HCT116 (cell line): ENCODE measurements at regions not wholly inside any gene's neighbourhood (a gene's known extent, or its start where the extent isn't known, plus 50 kb on each side); places are given as distances from the start of the nearest gene placed in this dataset.

Experiments
- ATAC-seq: fragments of 200-7000 bp; cut with Tn5 transposase; 2 replicates; pipeline ENCODE4 v1.9.1; 2020; ENCODE audit warnings: mild to moderate bottlenecking, moderate library complexity
- BruUV-seq: library from RNA; stranded (reverse); fragments of 400-500 nt; replicated peaks from 2 replicates; lab custom pipeline; 2021; lab: Mats Ljungman, UMichigan
- CTCF ChIA-PET: fragments of 300-600 bp; sonication (Branson Sonifier 250); formaldehyde crosslinking; loops from one replicate; lab custom pipeline; 2021; ENCODE audit warnings: antibody characterized with exemption; lab: Charles Lee
- POLR2A ChIA-PET: fragments of 300-600, 350-600 bp; sonication (Branson Sonifier 250); formaldehyde crosslinking; loops from one replicate; lab custom pipeline; 2021; ENCODE audit warnings: antibody characterized with exemption; lab: Charles Lee
- RAD21 ChIA-PET, 2 experiments: fragments of 300-600 bp; sonication (Branson Sonifier 250); formaldehyde crosslinking; loops; one replicate each; lab custom pipeline; 2023; ENCODE audit warnings: low total read pairs in 2 of 2; ENCODE audit not compliant: uncharacterized antibody in 2 of 2, unreplicated experiment in 2 of 2, low non-redundant PET in 1 of 2; lab: Charles Lee
- DNase-seq: peaks from one replicate; pipeline ENCODE4 v3.0.0-alpha.2; 2010; ENCODE audit warnings: low read depth, low spot score
- H2AFZ ChIP-seq: fragments of 200-600 bp; shearing (Covaris generic), sonication (generic); 2 replicates; pipeline ENCODE4 v1.6.1; 2017; ENCODE audit warnings: low read depth, mixed run types, mixed read lengths, antibody characterized with exemption, low read length; ENCODE audit not compliant: poor library complexity, severe bottlenecking
- H3K27ac ChIP-seq: 2 replicates; pipeline ENCODE4 v1.5.1; 2012; ENCODE audit warnings: low read depth, low read length
- H3K27me3 ChIP-seq: fragments of 200-600 bp; sonication (generic); 2 replicates; pipeline ENCODE4 v1.6.1; 2016; ENCODE audit warnings: mixed run types, low read length, mixed read lengths; ENCODE audit not compliant: insufficient read depth
- H3K36me3 ChIP-seq, 2 experiments: fragments of 200-500 bp in 1 of 2; fragments of 200-600 bp in 1 of 2; sonication (Bioruptor generic) in 1 of 2; sonication (generic) in 1 of 2; 2 replicates each; pipeline versions ENCODE4 v1.5.1 to v1.6.1; 2014 to 2016; ENCODE audit warnings: low read length in 2 of 2, inconsistent platforms in 1 of 2, mixed read lengths in 1 of 2, mixed run types in 1 of 2; ENCODE audit not compliant: insufficient read depth in 2 of 2, control insufficient read depth in 1 of 2
- H3K4me1 ChIP-seq, 2 experiments: fragments of 200-600 bp in 1 of 2; sonication (generic) in 1 of 2; 2 replicates each; pipeline versions ENCODE4 v1.5.1 to v1.6.1; 2012 to 2017; ENCODE audit warnings: low read length in 2 of 2, inconsistent platforms in 1 of 2, mild to moderate bottlenecking in 1 of 2, mixed read lengths in 1 of 2, mixed run types in 1 of 2, moderate library complexity in 1 of 2; ENCODE audit not compliant: insufficient read depth in 2 of 2, control insufficient read depth in 1 of 2
- H3K4me2 ChIP-seq: fragments of 200-600 bp; sonication (generic); 2 replicates; pipeline ENCODE4 v1.6.1; 2017; ENCODE audit warnings: mixed run types, low read length, mixed read lengths
- H3K4me3 ChIP-seq, 2 experiments: fragments of 200-600 bp in 1 of 2; sonication (generic) in 1 of 2; replicated peaks in 1 of 2; 2 replicates each; pipeline ENCODE4 v1.5.1; 2011 to 2016; ENCODE audit warnings: low read length in 2 of 2, control low read depth in 1 of 2, low read depth in 1 of 2, mild to moderate bottlenecking in 1 of 2, mixed read lengths in 1 of 2, mixed run types in 1 of 2
- H3K79me2 ChIP-seq: fragments of 200-600 bp; sonication (generic); 2 replicates; pipeline ENCODE4 v1.6.1; 2017; ENCODE audit warnings: mild to moderate bottlenecking, mixed run types, low read length, moderate library complexity, mixed read lengths; ENCODE audit not compliant: insufficient read depth
- H3K9ac ChIP-seq: fragments of 200-600 bp; sonication (generic); 2 replicates; pipeline ENCODE4 v1.6.1; 2016; ENCODE audit warnings: low read length, mixed read lengths
- H3K9me2 ChIP-seq: fragments of 200-600 bp; sonication (generic), shearing (Covaris generic); 2 replicates; pipeline ENCODE4 v1.6.1; 2017; ENCODE audit warnings: mixed run types, mild to moderate bottlenecking, moderate library complexity; ENCODE audit not compliant: insufficient read depth
- H3K9me3 ChIP-seq, 2 experiments: fragments of 200-500 bp in 1 of 2; fragments of 200-600 bp in 1 of 2; sonication (Bioruptor generic) in 1 of 2; sonication (generic) in 1 of 2; 2 replicates each; pipeline ENCODE4 v1.6.1; 2014 to 2017; ENCODE audit warnings: low read length in 2 of 2, mixed read lengths in 2 of 2, inconsistent platforms in 1 of 2, low read depth in 1 of 2, mild to moderate bottlenecking in 1 of 2, mixed run types in 1 of 2, moderate library complexity in 1 of 2; ENCODE audit not compliant: control insufficient read depth in 1 of 2, insufficient read depth in 1 of 2
- H4K20me1 ChIP-seq: fragments of 200-600 bp; sonication (generic), shearing (Covaris generic); 2 replicates; pipeline ENCODE4 v1.6.1; 2017; ENCODE audit warnings: mixed run types, mild to moderate bottlenecking, moderate library complexity; ENCODE audit not compliant: insufficient read depth
- CBX3 ChIP-seq: IDR thresholded peaks from 2 replicates; pipeline ENCODE4 v1.6.1; 2012; ENCODE audit warnings: low read depth
- EGR1 ChIP-seq: IDR thresholded peaks from 2 replicates; pipeline ENCODE4 v1.6.1; 2012; ENCODE audit warnings: low read depth
- ELF1 ChIP-seq: IDR thresholded peaks from 2 replicates; pipeline ENCODE4 v1.6.1; 2012; ENCODE audit warnings: low read depth, borderline replicate concordance
- EZH2phosphoT487 ChIP-seq: fragments of 200-600 bp; IDR thresholded peaks from 2 replicates; pipeline ENCODE4 v1.6.1; 2018; ENCODE audit warnings: antibody characterized with exemption, borderline replicate concordance
- JUND ChIP-seq: IDR thresholded peaks from 2 replicates; pipeline ENCODE4 v1.6.1; 2012
- TCF7L2 ChIP-seq: IDR thresholded peaks from 2 replicates; pipeline ENCODE4 v1.7.0; 2011; ENCODE audit warnings: borderline replicate concordance, inconsistent platforms; ENCODE audit not compliant: insufficient read depth, insufficient read length; ENCODE audit errors: extremely low read depth
- YY1 ChIP-seq: IDR thresholded peaks from 2 replicates; pipeline ENCODE4 v1.6.1; 2011; ENCODE audit warnings: low read length, low read depth, moderate library complexity, mild to moderate bottlenecking; ENCODE audit not compliant: insufficient replicate concordance; ENCODE audit errors: extremely low read depth
- ZBTB33 ChIP-seq: IDR thresholded peaks from 2 replicates; pipeline ENCODE4 v1.6.1; 2011; ENCODE audit warnings: mild to moderate bottlenecking, low read length, moderate library complexity; ENCODE audit not compliant: insufficient replicate concordance; ENCODE audit errors: extremely low read depth
- intact Hi-C: fragments of 100-400 bp; cut with micrococcal nuclease; formaldehyde crosslinking; loops from 2 replicates; pipeline ENCODE4 v1.10.0; 2022
- TF ChIP-seq, protein P1 (sequence below): IDR thresholded peaks from 2 replicates; pipeline ENCODE4 v1.6.1; 2012

DNA sequence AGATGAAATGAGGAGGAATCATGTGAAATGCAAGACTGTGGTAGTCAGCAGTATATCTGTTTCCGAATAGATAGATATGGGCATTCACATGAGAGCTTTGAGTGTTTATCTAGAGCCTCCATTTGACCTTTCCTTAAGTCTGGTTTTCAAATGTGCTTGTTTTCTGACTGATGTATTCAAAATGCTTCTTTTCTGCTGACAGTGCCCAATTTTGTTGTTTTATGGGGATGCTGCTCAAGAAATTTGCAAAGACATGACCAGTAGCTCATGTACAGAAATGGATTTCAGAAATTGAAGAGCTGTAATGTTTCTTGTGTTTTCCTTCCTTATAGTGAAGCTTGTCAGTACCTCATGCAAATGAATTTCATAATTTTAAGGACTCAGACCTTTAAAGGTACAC, 903.4 kb upstream of the CDH8 start:
- intact Hi-C loops = no loop called here
- H3K4me1 ChIP-seq = no peaks in the 10 kb centered on the region
- RAD21 ChIA-PET = no interaction called here

More for the DNA sequence above, 903.4 kb upstream of the CDH8 start:
- H3K9me3 ChIP-seq = peaks cover 16 to 18% of the 10 kb centered on the region in 2 experiments; a peak in 2 of 4 replicates
- no peaks in the 10 kb centered on the region for H3K27me3 ChIP-seq
- no TSS peak for BruUV-seq
- H3K4me3 ChIP-seq = no peak overlapping the region
- ATAC-seq (no peak), DNase-seq (no peak)
- H3K27ac ChIP-seq = no peak overlapping the region
- H3K4me2 ChIP-seq = no peak overlapping the region
- ChIA-PET CTCF (no interaction called here), POLR2A (no interaction called here)
- no peaks in the 10 kb centered on the region for H3K36me3 ChIP-seq
- TF ChIP-seq EGR1 (no peak), TCF7L2 (no peak), YY1 (no peak), ELF1 (no peak), ZBTB33 (no peak), JUND (no peak), CBX3 (no peak), EZH2phosphoT487 (no peak)
- TF ChIP-seq, protein P1, sequence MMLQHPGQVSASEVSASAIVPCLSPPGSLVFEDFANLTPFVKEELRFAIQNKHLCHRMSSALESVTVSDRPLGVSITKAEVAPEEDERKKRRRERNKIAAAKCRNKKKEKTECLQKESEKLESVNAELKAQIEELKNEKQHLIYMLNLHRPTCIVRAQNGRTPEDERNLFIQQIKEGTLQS = no peak
- no peaks in the 10 kb centered on the region for H3K79me2 ChIP-seq
- no peaks in the 10 kb centered on the region for H3K9me2 ChIP-seq
- no peaks in the 10 kb centered on the region for H4K20me1 ChIP-seq
- no peak overlapping the region for H3K9ac ChIP-seq
- no peak overlapping the region for H2AFZ ChIP-seq
